Spleen (tissue), 7 donors: ENCODE measurements at regions not wholly inside any gene's neighbourhood (a gene's known extent, or its start where the extent isn't known, plus 50 kb on each side); places are given as distances from the start of the nearest gene placed in this dataset.

ENCODE experiments used
- CTCF ChIP-seq, 11 experiments: fragments of 200-600 bp in 7 of 11; fragments of 450-650 bp in 4 of 11; sonication (generic) in 4 of 11; IDR thresholded peaks in 8 of 11; conservative IDR thresholded peaks in 3 of 11; 1 replicate in 7 of 11; 2 replicates in 4 of 11; pipeline versions ENCODE4 v1.4.0 to v1.8.0; 2016 to 2021; ENCODE audit warnings: antibody characterized with exemption in 11 of 11, inconsistent platforms in 4 of 11, mild to moderate bottlenecking in 1 of 11
- POLR2A ChIP-seq, 3 donors: fragments of 450-650 bp; IDR thresholded peaks; one replicate each; pipeline ENCODE4 v1.5.1; 2017; ENCODE audit warnings: antibody characterized with exemption in 3 of 3, mild to moderate bottlenecking in 1 of 3
- donor health status: DM: no; HTN: no; CAD: no; lungs with moderate emphysema.
- donor health status: DM: no; HTN: no; CAD: no.
- donor health status: DM: no; HTN: no; CAD: no.

- TF ChIP-seq CTCF (IDR thresholded peaks at IDR 0.05 in 8 of 11, conservative IDR thresholded peaks at IDR 0.05 in 3 of 11) (no peak), POLR2A (IDR thresholded peaks at IDR 0.05) (no peak)
Observed at GRCh38 chr11:91219535-91219934, 996.7 kb upstream of the CHORDC1 start.
